GM21737 (cell line): ENCODE measurements at regions not wholly inside any gene's neighbourhood (a gene's known extent, or its start where the extent isn't known, plus 50 kb on each side); places are given as distances from the start of the nearest gene placed in this dataset.

Experiments used
- ATAC-seq: cut with Tn5 transposase; IDR thresholded peaks from one replicate; pipeline ENCODE4 v1.9.1; 2021; ENCODE audit warnings: mild to moderate bottlenecking, moderate library complexity; ENCODE audit not compliant: unreplicated experiment

DNA sequence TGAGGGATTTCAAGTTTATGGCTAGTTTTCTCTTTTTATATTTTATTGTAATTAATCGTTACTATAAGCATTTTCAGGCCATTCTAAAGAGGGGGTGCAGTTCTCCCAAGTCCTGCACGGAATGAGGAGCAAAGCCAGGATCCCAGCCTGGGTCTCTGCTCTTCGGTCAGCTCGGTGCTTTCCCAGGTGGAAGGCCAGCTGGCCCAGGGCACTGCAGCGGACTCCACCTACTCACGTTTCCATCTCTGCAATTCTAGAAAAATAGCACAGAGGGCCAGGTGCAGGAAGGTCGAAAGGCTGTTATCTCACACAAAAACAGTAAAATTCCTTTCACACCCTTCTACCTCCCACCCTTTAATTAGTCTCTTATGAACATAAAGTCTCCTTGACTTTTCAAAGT, 59.5 kb upstream of the HES1 start:
- no peak for ATAC-seq

- ATAC-seq, result no peak
Measured at GRCh38 chr3:194077602-194078001, 58.3 kb upstream of the HES1 start.

GRCh38 chr3:194078045-194078821, 57.7 kb upstream of the HES1 start:
- no peak for ATAC-seq

GRCh38 chr3:194079702-194080172, 56.2 kb upstream of the HES1 start:
- no peak for ATAC-seq

DNA sequence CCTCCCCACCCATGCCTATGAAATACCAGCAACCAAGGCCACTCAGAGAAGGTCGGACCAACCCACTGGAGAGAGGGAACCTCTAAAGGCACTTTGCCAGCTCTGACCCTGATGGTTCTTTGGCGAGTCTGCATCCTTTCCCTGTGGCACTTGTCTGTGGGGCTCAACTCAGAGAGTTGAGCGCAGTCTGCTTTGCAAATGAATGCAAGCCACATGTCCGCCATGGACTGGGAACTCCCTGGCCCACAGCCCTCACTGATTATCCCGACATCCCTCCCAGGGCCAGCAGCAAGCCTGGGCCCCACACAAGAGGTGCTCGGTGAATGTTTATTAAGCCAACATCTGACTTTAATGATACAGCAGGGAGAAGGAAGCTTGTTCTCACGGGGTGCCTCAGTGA, 55.5 kb upstream of the HES1 start:
- ATAC-seq, result no peak

GRCh38 chr3:194080913-194081800, 54.8 kb upstream of the HES1 start:
- no peak for ATAC-seq

DNA sequence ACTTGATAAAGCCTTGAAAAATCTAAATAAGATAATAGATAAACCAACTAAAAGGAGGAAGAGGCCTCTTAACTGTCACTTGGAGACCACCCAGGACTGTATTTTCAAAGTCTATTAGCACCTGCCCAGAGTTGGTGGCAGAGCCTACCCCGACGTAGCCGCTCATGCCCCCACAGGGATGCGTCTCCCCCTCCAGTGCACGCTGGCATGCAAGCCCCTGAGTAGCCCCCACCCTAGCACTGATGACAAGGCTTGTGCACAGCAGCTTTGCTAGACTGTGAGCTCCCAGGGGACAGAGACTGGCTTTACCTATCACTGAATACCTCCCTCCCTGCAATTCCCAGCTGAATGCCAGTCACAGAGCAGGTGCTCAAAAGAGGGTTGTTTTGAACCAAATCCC, 54.1 kb upstream of the HES1 start:
- no peak for ATAC-seq

DNA sequence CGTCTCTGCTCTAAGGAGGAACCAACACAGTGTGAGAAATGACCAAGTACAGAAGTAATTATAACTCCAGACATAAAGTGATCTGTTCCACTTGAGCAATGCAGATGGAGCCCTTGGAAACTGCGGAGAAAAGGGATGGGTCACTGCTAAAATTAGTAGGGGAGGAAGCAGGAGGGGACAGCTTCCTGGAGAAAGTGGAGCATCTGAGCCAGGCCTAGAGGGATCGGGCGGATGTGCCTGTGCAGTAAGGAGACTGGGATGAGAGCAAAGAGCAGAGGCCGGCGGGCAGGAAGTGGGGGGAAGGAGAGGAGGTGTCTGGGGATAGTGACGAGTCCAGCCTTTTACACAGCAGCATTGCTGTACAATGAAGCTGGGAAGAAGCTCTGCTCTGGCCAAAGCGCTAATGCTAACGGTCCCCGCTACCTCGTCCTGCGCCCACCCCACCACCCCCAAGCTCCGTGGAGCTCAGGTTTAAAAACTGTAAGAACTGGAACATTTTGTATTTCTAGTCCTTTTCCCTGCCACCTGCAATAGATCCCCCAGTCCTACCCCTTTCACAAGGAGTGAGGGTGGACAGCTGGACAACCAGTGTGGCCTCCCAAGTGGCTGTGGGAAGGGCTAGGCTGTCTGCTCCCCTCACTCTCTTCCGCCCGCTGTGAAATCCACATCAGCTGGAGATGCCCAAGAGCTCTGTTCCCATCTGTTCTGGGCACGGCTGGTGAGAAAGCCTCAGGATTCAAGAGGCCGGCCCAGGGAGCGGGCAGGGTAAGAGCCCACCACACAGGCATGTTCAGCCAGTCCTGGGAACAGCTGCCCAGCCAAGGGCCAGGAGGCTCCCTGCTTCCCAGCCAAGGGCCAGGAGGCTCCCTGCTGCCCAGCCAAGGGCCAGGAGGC, 53.0 kb upstream of the HES1 start:
- ATAC-seq, result no peak

DNA sequence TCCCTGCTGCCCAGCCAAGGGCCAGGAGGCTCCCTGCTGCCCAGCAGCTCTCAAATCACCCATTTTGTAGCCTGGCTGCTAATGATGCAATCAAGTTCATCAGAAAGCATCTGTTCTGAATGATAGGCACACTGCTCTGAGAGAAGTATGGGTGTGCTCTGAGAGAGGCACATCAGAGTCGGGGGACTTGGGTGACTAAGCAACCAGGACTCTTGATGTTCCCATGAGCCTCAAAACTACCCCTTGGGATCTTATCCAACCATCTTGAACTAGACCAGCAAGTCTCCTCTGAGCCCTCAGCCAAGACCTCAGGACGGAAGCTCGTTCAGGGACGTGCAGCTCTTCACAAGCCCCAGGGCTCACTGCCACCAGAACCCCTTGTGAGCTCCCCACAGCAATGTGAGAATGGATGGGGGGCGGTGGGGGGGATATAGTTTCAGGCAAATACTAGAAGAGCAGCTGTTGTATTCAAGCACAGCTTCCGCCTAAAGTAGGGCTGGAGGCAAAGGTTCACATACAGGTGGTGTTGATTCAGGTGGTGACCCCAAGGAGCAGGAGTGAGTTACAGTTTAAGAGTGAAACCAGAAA, 52.2 kb upstream of the HES1 start:
- peak; percentile 46 for ATAC-seq

GRCh38 chr3:194084284-194084683, 51.7 kb upstream of the HES1 start:
- peak; percentile 97 for ATAC-seq
